Natural killer cell treated with Interleukin-12 subunit alpha and Interleukin-12 subunit beta and Interleukin-15 and Interleukin-18, amount 100 ng/mL, for 72 hours (primary cell): ENCODE measurements at regions not wholly inside any gene's neighbourhood (a gene's known extent, or its start where the extent isn't known, plus 50 kb on each side); places are given as distances from the start of the nearest gene placed in this dataset.

Experiments
- ATAC-seq, 2 donors: fragments of 150-1000 bp; cut with Tn5 transposase in 1 of 2; sonication (Bioruptor Pico), chemical (Tn5 transposase) in 1 of 2; 2 replicates each; pipeline ENCODE4 v1.10.0; 2021
- DNase-seq: peaks from one replicate; pipeline ENCODE4 v3.0.0; 2022; ENCODE audit warnings: low spot score
- H3K27ac Mint-ChIP-seq, 2 donors: 1 replicate in 1 of 2; 2 replicates in 1 of 2; pipeline ENCODE4 v1.8.0; 2022; ENCODE audit warnings: mixed read lengths in 2 of 2, mild to moderate bottlenecking in 1 of 2, moderate library complexity in 1 of 2
- H3K27me3 Mint-ChIP-seq, 2 donors: 1 replicate in 1 of 2; 2 replicates in 1 of 2; pipeline ENCODE4 v1.8.0; 2022; ENCODE audit warnings: mixed read lengths in 2 of 2
- H3K36me3 Mint-ChIP-seq: one replicate; pipeline ENCODE4 v1.8.0; 2022; ENCODE audit warnings: mixed read lengths
- H3K4me1 Mint-ChIP-seq, 2 donors: 1 replicate in 1 of 2; 2 replicates in 1 of 2; pipeline ENCODE4 v1.8.0; 2022; ENCODE audit warnings: low read depth in 2 of 2, mixed read lengths in 2 of 2, mild to moderate bottlenecking in 1 of 2
- H3K4me3 Mint-ChIP-seq: one replicate; pipeline ENCODE4 v1.8.0; 2022; ENCODE audit warnings: mixed read lengths
- H3K9me3 Mint-ChIP-seq: 2 replicates; pipeline ENCODE4 v1.8.0; 2022; ENCODE audit warnings: mixed read lengths

DNA sequence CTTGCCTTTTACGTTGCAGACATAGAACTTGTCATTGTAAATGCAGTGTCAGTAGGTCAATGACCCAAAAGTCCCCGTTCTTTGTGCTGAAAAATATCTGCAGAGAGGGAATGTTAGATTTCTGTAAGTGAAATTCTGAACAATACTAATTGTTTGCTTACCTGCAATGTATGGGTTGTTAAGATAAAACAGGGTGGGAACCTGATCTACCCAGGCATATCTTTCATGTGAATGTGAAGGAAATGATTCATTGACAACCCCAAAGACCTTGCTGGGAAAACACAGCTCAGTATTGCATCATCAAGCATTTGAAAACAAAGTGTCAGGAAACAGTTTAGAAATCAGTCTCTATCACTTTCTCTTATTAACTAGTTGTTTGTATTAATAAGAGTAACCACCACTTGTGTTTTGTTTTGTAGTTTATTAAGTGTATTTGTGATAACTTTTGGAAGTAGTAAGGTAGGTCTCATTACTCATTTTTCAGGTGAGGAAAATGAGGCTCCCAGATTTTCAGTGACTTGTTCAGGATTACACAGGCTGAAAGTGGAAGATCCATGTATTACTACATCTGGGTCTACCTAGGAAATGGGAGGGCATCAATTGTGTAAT lies 57.9 kb upstream of the SLC38A2 start:
- H3K36me3 Mint-ChIP-seq: peaks cover 15% of the 10 kb centered on the region
- peaks cover 12 to 13% of the 10 kb centered on the region in 2 donors for H3K4me1 Mint-ChIP-seq
- peak overlapping the region; percentile 47 for H3K4me3 Mint-ChIP-seq
- H3K27ac Mint-ChIP-seq: peak overlapping the region; percentile 22 to 88
- ATAC-seq: peak; percentile 72 to 83
- DNase-seq: peak; percentile 65
- no peaks in the 10 kb centered on the region for H3K27me3 Mint-ChIP-seq
- no peaks in the 10 kb centered on the region for H3K9me3 Mint-ChIP-seq
